KMS-11 (cell line): ENCODE measurements at regions not wholly inside any gene's neighbourhood (a gene's known extent, or its start where the extent isn't known, plus 50 kb on each side); places are given as distances from the start of the nearest gene placed in this dataset.
"Not testable (repeated sequence)": the region's sequence is repeated elsewhere in the genome, so short reads cannot be mapped to it uniquely, and the experiment has no call there.

Experiments
- H2AFZ ChIP-seq: fragments of 200-600 bp; sonication (generic); 2 replicates; pipeline ENCODE4 v1.6.1; 2016; ENCODE audit warnings: antibody characterized with exemption, mixed run types, low read depth
- H3K27ac ChIP-seq: fragments of 200-600 bp; sonication (generic); 2 replicates; pipeline ENCODE4 v1.6.1; 2016; ENCODE audit warnings: mild to moderate bottlenecking, mixed run types
- H3K27me3 ChIP-seq: fragments of 200-600 bp; sonication (generic); 2 replicates; pipeline ENCODE4 v1.6.1; 2017; ENCODE audit warnings: mild to moderate bottlenecking, low read depth, mixed run types, moderate library complexity; ENCODE audit not compliant: insufficient read depth
- H3K36me3 ChIP-seq: fragments of 200-600 bp; sonication (generic); 2 replicates; pipeline ENCODE4 v1.6.1; 2017; ENCODE audit warnings: mild to moderate bottlenecking, mixed run types; ENCODE audit not compliant: insufficient read depth
- H3K4me1 ChIP-seq: fragments of 200-600 bp; sonication (generic); 2 replicates; pipeline ENCODE4 v1.6.1; 2016; ENCODE audit warnings: mild to moderate bottlenecking, low read depth, mixed run types; ENCODE audit not compliant: poor library complexity, severe bottlenecking
- H3K4me2 ChIP-seq: fragments of 200-600 bp; sonication (generic); 2 replicates; pipeline ENCODE4 v1.7.0; 2016; ENCODE audit warnings: mild to moderate bottlenecking, mixed run types
- H3K4me3 ChIP-seq: fragments of 200-600 bp; sonication (generic); IDR thresholded peaks from 2 replicates; pipeline ENCODE4 v1.6.1; 2017; ENCODE audit warnings: low read depth, low read length, mixed read lengths; ENCODE audit not compliant: insufficient read depth
- H3K79me2 ChIP-seq: fragments of 200-600 bp; sonication (generic); 2 replicates; pipeline ENCODE4 v1.6.1; 2016; ENCODE audit warnings: low read depth, mixed run types; ENCODE audit not compliant: insufficient read depth
- H3K9ac ChIP-seq: fragments of 200-600 bp; sonication (generic); 2 replicates; pipeline ENCODE4 v1.6.1; 2016; ENCODE audit warnings: mild to moderate bottlenecking, mixed run types
- H4K20me1 ChIP-seq: fragments of 200-600 bp; sonication (generic); 2 replicates; pipeline ENCODE4 v1.6.1; 2016; ENCODE audit warnings: mild to moderate bottlenecking, mixed run types; ENCODE audit not compliant: insufficient read depth
- CTCF ChIP-seq: fragments of 200-600 bp; sonication (generic); conservative IDR thresholded peaks from 2 replicates; pipeline ENCODE4 v1.6.1; 2017; ENCODE audit warnings: low read depth, mild to moderate bottlenecking, antibody characterized with exemption, low read length, moderate library complexity, mixed read lengths

DNA sequence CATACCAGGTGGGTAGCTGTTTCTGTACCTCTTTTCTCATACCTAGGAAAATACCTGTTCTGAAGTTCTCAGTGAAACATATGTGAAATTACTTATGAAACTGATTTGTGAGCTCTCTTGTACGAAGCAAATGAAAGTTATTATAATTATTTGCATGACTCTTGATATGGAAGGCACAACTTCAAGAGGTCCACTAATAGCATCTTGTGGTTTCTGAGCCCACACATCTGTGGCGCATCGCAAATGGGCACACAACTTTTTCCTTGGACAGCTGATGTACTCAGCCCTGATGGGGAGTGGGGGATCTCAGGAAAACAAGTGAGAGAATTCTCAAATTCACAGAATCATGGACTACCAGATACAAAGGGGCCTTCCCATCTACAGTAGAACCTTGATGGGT lies 432.3 kb downstream of the CD83 start:
- H3K27ac ChIP-seq: no peak overlapping the region
- H2AFZ ChIP-seq: no peak overlapping the region
- no peaks in the 10 kb centered on the region for H4K20me1 ChIP-seq
- H3K27me3 ChIP-seq: no peaks in the 10 kb centered on the region
- H3K9ac ChIP-seq: no peak overlapping the region
- H3K4me1 ChIP-seq: no peaks in the 10 kb centered on the region
- no peak for TF ChIP-seq CTCF
- H3K4me2 ChIP-seq: no peak overlapping the region
- H3K79me2 ChIP-seq: no peaks in the 10 kb centered on the region
- H3K4me3 ChIP-seq: no peak overlapping the region
- H3K36me3 ChIP-seq: no peaks in the 10 kb centered on the region

DNA sequence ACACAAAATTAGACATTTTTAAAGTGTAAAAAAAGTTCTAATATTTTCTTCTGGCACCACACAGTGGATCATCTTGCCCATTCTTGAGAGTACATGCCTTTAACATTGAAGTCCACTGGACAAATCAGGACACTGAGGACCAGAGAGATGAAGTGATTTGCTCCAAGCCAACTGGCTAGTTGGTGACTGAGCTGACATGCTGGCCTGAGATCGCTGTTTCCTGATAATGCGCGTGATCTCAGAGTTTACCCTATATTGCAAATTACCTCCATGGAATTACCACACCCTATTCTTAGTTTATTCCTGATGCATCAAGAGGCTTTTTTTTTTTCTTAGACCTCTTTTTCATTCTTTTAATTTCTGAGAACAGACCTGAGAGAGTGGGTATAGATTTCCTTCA lies 432.8 kb downstream of the CD83 start:
- Histone ChIP-seq H3K4me2 (no peak overlapping the region), H3K27me3 (no peaks in the 10 kb centered on the region), H3K4me3 (no peak overlapping the region), H3K79me2 (no peaks in the 10 kb centered on the region), H3K27ac (no peak overlapping the region), H3K36me3 (no peaks in the 10 kb centered on the region), H4K20me1 (no peaks in the 10 kb centered on the region), H3K9ac (no peak overlapping the region), H3K4me1 (no peaks in the 10 kb centered on the region), H2AFZ (no peak overlapping the region)
- no peak for TF ChIP-seq CTCF

DNA sequence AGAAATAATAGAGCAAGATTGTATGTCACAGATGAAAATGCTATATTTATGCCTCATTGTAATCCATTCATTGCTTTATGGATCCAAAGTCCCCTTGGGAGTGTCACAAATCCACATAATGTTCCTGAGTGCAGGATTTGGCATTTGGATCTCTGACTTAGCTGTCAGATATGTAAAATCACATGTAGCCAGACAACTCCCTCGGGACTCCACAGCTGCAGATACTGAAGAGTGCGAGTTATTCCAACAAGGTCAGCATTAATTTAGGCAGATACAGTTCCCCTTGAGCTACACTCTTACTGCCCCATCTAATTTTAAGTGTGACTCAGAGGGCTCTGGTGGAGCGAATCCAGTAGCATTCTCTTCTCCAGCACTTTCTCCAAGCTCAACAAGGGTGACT lies 433.2 kb downstream of the CD83 start:
- Histone ChIP-seq H3K36me3 (no peaks in the 10 kb centered on the region), H3K9ac (no peak overlapping the region), H3K27me3 (no peaks in the 10 kb centered on the region), H3K4me2 (no peak overlapping the region), H3K27ac (no peak overlapping the region), H3K4me1 (no peaks in the 10 kb centered on the region), H4K20me1 (no peaks in the 10 kb centered on the region), H3K4me3 (no peak overlapping the region), H2AFZ (no peak overlapping the region), H3K79me2 (no peaks in the 10 kb centered on the region)
- TF ChIP-seq CTCF: no peak

GRCh38 chr6:14551601-14552000 lies 434.0 kb downstream of the CD83 start:
- H3K27ac ChIP-seq, H3K36me3 ChIP-seq, H3K4me3 ChIP-seq, H3K27me3 ChIP-seq, H3K79me2 ChIP-seq, H3K4me1 ChIP-seq, H4K20me1 ChIP-seq, H3K4me2 ChIP-seq, H2AFZ ChIP-seq, H3K9ac ChIP-seq: not testable (repeated sequence)

DNA sequence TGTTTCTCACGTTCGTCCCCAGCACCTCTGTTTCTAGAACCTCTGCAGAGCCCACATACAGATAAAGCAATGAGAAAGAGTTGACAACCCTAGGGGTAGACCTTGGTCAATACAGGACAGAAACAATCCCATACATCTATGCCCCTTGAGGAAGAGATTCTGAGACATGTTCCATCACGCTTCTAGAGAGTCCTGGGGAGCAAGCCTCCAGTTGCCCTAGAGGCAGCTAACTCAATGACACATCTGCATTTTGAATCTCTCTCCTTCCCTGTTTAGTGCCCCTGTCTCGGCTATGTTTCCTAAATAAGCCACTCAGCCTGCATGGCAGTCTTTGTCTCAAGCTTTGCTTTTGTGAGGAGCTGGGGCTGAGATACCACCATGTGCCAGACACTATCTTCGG lies 435.3 kb downstream of the CD83 start:
- no peak for TF ChIP-seq CTCF
- Histone ChIP-seq H2AFZ (no peak overlapping the region), H3K4me3 (no peak overlapping the region), H3K36me3 (no peaks in the 10 kb centered on the region), H3K4me1 (no peaks in the 10 kb centered on the region), H3K4me2 (no peak overlapping the region), H3K27me3 (no peaks in the 10 kb centered on the region), H3K9ac (no peak overlapping the region), H3K79me2 (no peaks in the 10 kb centered on the region), H4K20me1 (no peaks in the 10 kb centered on the region), H3K27ac (no peak overlapping the region)
